SU-DHL-6 (cell line): ENCODE measurements at regions not wholly inside any gene's neighbourhood (a gene's known extent, or its start where the extent isn't known, plus 50 kb on each side); places are given as distances from the start of the nearest gene placed in this dataset.

Experiments used
- EZH2phosphoT487 ChIP-seq: fragments of 200-600 bp; sonication (generic), shearing (Covaris generic); conservative IDR thresholded peaks from 2 replicates; pipeline ENCODE4 v1.6.1; 2018; ENCODE audit warnings: mild to moderate bottlenecking, antibody characterized with exemption, low read length, moderate library complexity, mixed read lengths
- TF ChIP-seq, protein P1 (sequence below): fragments of 200-600 bp; sonication (generic); IDR thresholded peaks from one replicate; pipeline ENCODE4 v1.5.1; 2017; ENCODE audit warnings: antibody characterized with exemption, mild to moderate bottlenecking, low read length, moderate library complexity; ENCODE audit not compliant: insufficient read depth, poor library complexity, severe bottlenecking

DNA sequence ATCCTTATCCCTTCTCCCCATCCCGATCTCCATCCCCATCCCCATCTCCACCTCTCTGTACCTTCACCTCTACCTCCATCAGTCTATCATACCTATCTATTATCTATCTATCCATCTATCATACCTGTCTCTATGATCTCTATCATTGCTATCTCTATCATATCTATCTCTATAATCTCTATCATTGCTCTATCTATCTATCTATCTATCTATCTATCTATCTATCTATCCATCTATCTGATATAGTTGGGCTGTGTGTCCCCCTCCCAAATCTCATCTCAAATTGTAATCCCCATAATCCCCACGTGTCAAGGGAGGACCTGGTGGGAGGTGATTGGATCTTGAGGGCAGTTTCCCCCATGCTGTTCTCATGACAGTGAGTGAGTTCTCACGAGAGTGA lies 97.9 kb upstream of the PAXBP1 start:
- TF ChIP-seq, protein P1, sequence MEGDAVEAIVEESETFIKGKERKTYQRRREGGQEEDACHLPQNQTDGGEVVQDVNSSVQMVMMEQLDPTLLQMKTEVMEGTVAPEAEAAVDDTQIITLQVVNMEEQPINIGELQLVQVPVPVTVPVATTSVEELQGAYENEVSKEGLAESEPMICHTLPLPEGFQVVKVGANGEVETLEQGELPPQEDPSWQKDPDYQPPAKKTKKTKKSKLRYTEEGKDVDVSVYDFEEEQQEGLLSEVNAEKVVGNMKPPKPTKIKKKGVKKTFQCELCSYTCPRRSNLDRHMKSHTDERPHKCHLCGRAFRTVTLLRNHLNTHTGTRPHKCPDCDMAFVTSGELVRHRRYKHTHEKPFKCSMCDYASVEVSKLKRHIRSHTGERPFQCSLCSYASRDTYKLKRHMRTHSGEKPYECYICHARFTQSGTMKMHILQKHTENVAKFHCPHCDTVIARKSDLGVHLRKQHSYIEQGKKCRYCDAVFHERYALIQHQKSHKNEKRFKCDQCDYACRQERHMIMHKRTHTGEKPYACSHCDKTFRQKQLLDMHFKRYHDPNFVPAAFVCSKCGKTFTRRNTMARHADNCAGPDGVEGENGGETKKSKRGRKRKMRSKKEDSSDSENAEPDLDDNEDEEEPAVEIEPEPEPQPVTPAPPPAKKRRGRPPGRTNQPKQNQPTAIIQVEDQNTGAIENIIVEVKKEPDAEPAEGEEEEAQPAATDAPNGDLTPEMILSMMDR: no peak
- TF ChIP-seq EZH2phosphoT487: no peak
